ENCODE measurements at regions not wholly inside any gene's neighbourhood (a gene's known extent, or its start where the extent isn't known, plus 50 kb on each side); places are given as distances from the start of the nearest gene placed in this dataset.

GRCh38 chr11:91691872-91692271 is 532.7 kb upstream of the FAT3 start:
- Histone ChIP-seq H3K79me2 (ENCODE audit: control insufficient read depth, insufficient read depth, low read length) (no peaks in the 10 kb centered on the region), H3K4me1 (ENCODE audit: control insufficient read depth, extremely low read depth, insufficient read depth, low read length) (no peaks in the 10 kb centered on the region), H2AFZ (ENCODE audit: low read depth, low read length) (no peak overlapping the region), H3K27ac (ENCODE audit: insufficient read depth, low read depth, low read length) (no peak overlapping the region), H3K4me3 (replicated peaks in 1 of 3; ENCODE audit: insufficient read depth in 1 of 3, low read depth in 1 of 3, low read length in 3 of 3) (no peak overlapping the region), H3K9me3 (replicated peaks; ENCODE audit: control insufficient read depth, insufficient read depth, low read length) (peaks cover 2% of the 10 kb centered on the region), H3K9ac (replicated peaks; ENCODE audit: extremely low read depth, insufficient read depth, low read length) (no peak overlapping the region), H3K9me1 (replicated peaks; ENCODE audit: control insufficient read depth, extremely low read depth, insufficient read depth, low read length) (no peaks in the 10 kb centered on the region), H4K20me1 (replicated peaks; ENCODE audit: control insufficient read depth, extremely low read depth, insufficient read depth, low read length) (no peaks in the 10 kb centered on the region), H3K36me3 (ENCODE audit: control insufficient read depth in 2 of 2, extremely low read depth in 1 of 2, insufficient read depth in 2 of 2, low read length in 2 of 2) (no peaks in the 10 kb centered on the region), H3K4me2 (ENCODE audit: insufficient read depth, low read length) (no peak overlapping the region), H3K27me3 (ENCODE audit: control insufficient read depth in 2 of 2, insufficient read depth in 2 of 2, low read length in 2 of 2) (no peaks in the 10 kb centered on the region)
- intact Hi-C loops (cut with micrococcal nuclease) (no loop called here), dilution Hi-C loops (cut with MboI; ENCODE audit: extremely low pct_ligation_motif_present, low sequenced_read_pairs) (no loop called here)
- TF ChIP-seq GATA2 (IDR thresholded peaks at IDR 0.05; ENCODE audit: insufficient read depth, insufficient read length, low read depth, low read length) (no peak), FOS (IDR thresholded peaks at IDR 0.05; ENCODE audit: borderline replicate concordance, insufficient read depth, low read length) (no peak), MYC (IDR thresholded peaks at IDR 0.05; ENCODE audit: low read depth, low read length) (no peak), CTCF (IDR thresholded peaks at IDR 0.05; ENCODE audit: extremely low read depth in 1 of 2, insufficient read depth in 1 of 2, low read depth in 1 of 2, low read length in 2 of 2) (no peak), JUN (IDR thresholded peaks at IDR 0.05; ENCODE audit: borderline replicate concordance, insufficient read depth, insufficient read length, low read depth) (no peak), EZH2 (IDR thresholded peaks at IDR 0.05; ENCODE audit: borderline replicate concordance, low read depth, low read length, severe bottlenecking) (no peak), MAX (IDR thresholded peaks at IDR 0.05; ENCODE audit: insufficient read depth, insufficient read length) (no peak), POLR2AphosphoS5 (IDR thresholded peaks at IDR 0.05; ENCODE audit: insufficient read depth, low read depth, low read length) (no peak), POLR2A (IDR thresholded peaks at IDR 0.05; ENCODE audit: low read depth, low read length) (no peak)
- FAIRE-seq: no peak
- CTCF ChIA-PET: no interaction called here
- no TSS peak for BruUV-seq (replicated peaks)
- POLR2A ChIA-PET: no interaction called here
- no peak for DNase-seq (ENCODE audit: low read depth, low spot score)

Measured in endothelial cell of umbilical vein (primary cell).